Right renal pelvis (tissue), 4 donors: ENCODE measurements at regions not wholly inside any gene's neighbourhood (a gene's known extent, or its start where the extent isn't known, plus 50 kb on each side); places are given as distances from the start of the nearest gene placed in this dataset.

Experiments
- DNase-seq, 4 donors: peaks; one replicate each; pipeline ENCODE4 v3.0.0-alpha.2; 2013; ENCODE audit warnings: low read depth in 4 of 4, low spot score in 3 of 4, missing footprints in 1 of 4

DNA sequence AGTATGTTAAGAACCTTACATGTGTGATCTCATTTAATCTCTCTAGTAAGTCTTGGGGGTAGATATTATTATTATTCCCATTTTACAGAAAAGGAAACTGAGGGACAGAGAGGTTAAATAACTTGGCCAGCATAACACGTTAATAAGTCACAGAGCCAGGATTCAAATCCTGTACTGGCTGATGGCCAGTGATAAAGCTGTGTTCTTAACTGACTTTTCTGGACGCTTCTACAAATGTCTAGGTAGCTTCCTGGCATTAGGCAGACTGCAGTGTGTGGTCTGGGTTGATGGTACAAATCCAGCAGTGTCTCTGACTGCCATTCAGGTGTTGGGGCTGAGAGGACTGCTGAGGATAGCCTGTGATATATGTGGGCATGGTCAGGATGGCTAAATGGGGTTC, 125.8 kb upstream of the CXCL14 start:
- no peak for DNase-seq

DNA sequence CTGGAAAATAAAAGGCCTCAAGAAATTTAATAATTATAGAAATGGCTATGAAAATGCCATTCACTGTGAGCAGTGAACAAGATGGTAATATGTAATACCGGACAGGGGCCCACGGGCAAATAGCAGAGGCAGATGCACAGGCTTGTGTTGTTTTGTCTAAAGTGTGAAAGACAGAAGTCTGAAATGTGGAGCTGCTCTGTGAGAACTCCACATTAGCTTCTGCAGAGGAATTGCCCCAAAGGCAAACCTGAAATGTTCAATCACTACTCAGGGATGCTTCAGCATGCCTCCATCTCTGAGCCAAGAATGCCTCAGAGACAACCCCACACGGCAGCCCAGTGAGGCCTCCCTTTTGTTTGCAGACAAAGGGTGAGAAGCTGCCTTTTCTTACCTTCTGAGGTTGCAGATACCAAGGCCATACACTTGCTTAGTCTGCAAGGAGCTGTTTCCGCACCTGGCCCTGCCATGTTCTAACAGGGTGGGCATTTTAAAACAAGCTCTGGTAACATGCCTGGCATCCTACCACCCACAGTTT, 124.3 kb upstream of the CXCL14 start:
- DNase-seq, result no peak

DNA sequence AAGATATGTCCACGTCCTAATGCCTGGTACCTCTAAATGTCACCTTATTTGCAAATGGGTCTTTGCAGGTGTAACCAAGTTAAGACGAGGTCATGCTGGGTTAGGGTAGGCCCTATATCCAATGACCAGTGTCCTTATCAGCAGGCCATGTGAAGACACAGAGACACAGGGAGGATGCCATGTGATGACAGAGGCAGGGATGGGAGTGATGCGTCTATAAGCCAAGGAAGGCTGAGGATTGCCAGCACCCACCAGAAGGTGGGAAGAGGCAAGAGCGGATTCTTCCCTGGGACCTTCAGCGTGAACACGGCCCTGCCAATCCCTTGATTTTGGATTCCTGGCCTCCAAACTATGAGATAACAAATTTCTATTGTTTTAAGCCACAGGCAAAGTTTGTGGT, 123.4 kb upstream of the CXCL14 start:
- DNase-seq, result no peak

DNA sequence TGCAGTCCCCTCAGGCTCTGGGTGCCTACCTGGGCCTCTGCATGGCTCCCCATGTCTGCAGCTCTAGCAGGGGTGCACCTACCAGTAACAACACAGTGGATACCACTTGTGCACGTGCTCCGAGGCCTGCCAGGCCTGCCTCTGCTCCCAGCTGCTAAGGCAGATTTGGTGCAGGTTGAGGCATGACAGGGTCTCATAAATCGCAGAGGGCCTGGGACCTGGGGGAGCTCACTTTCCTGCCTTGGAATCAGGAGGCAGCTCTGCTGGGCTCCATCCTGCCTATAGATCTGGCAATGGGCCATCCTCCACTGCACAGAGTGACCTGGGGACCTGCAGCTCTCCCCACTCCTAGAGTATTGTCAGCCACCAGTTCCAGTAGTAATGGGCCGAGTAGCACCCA, 121.9 kb upstream of the CXCL14 start:
- no peak for DNase-seq

DNA sequence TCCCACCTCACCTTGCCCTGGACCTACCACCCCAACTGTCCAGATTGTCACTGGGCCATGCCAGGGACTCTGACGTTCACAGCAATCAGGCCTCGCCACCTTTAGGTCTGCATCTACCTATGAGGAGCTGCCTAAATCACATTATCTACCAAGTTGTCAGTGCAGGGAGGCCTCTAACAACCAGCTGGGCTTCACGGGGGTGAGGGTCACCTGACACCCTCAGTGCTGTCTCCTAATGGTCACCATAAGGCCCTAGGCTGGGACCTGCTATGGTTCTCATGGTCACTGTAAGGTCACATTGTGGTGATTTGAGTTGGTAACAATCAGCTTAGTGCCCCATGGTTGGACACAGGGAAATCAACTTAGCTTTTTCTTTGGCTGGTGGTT, 119.2 kb upstream of the CXCL14 start:
- no peak for DNase-seq

DNA sequence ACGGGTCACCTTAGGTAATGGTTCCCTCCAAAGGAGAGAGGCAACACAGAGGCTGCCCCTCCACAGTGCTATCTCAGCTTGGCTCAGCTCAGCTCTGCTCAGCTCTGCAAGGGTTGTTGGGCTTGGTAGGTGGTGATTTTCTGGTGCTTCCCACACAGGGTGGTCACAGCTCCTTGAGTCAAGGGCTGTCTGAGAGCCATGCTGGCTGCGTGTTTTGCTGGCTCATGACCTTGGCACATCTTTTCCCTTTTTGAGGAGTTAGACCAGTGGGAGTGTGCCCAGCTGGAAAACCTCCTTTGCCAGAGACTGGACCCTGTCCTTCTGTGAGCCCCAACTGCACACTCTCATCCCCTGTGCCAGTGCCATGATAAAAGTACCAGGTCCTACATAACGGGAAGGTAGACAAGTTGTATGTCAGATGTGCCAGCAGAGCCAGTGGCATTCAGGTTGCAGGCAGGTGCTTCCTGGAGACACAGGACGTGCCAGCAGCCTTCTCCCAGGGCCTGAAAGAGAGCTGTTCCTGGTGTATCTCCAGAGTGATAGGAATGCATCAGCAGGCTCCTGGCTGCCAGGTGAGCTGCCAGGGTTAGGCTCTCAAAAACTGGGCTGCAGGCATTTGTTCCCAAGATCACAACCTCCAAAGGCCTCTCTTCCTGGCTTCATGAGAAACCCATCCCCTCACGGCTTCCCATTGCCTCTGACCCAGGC, 118.6 kb upstream of the CXCL14 start:
- no peak for DNase-seq

DNA sequence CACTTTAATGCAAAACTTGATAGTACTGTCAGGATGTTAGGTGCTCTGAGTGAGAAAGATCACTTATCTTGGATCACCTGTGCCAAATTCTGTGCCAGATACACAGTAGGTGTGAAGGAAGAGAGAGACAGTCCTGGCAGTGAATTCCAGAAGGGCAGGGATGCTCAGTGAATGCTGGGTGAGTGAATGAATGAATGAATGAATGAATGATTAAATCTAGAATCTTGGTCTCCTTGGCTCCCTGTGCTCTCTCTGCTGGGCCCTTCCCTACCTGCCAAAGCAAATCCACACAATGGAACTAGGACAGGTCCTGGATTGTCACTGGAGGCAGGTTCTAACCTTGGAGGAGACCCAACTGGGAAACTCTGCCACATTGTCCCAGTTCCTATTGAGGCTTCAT, 117.5 kb upstream of the CXCL14 start:
- no peak for DNase-seq

DNA sequence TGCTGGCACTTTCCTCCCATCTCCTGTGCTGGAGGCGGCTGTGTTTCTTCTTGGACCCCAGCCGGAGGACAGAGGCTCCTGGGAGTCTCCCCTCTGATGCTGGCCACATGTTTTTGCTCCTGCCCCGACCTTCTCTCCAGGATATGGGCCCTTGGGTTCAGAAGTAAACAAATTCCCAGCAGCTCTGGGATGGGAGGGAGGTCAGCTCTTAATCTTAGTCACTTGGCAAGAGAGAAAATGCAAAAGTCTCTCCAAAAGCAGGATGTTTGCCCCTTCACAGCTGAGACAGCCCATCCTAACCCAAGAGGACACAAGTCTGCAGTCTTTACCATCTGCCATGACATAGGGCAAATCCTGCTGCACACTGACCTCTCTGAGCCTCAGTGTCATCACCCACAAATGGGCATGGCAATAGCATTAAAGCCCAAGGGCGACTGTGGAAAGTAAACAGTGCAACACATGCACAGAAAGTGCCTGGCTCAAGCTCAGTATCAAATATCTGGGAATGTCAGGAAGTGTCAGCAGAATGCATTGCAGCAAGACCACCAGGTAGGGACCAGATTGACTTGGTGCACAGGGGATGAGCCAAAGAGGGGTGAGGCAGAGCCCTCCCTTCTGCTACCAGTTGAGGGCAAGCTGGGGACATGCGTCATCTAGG, 117.0 kb upstream of the CXCL14 start:
- no peak for DNase-seq

DNA sequence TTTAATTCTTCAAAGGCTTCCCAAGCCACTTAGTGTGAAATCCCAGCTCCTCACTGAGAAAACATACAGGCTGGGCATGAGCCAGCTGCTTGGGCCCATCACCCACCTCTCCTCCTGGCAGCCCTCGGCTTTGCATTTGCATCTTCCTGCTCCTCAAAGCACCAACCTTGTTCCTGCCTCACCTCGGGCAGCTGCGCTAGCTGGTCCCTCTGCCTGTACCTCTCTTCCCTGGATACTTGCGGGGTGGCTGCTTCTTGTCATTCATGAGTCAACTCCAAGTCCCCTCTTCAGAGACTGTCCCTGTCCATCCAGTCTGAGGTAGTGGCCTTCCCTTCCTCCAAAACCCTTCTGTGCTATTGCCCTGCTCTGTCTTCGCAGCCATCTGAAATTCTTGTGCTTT, 116.1 kb upstream of the CXCL14 start:
- no peak for DNase-seq

DNA sequence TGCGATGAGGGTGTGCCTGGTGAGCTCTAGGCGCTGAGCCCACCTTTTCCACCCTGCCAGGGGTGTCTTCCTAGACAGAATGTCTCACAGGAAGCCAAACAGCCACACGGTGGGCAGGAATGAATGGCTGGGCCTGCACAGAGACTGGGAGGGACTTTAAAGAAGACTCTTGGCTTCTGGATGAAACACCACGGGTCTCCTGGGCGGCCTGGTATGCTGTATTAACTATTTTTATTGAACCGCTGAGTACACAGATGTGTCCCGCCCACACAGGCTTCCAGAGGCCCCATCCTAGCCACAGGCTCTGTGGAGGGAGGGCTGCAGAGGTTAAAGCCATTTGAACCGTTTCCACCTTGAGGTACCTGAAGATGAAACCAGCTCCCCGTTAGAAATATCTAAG, 115.2 kb upstream of the CXCL14 start:
- DNase-seq, result no peak

DNA sequence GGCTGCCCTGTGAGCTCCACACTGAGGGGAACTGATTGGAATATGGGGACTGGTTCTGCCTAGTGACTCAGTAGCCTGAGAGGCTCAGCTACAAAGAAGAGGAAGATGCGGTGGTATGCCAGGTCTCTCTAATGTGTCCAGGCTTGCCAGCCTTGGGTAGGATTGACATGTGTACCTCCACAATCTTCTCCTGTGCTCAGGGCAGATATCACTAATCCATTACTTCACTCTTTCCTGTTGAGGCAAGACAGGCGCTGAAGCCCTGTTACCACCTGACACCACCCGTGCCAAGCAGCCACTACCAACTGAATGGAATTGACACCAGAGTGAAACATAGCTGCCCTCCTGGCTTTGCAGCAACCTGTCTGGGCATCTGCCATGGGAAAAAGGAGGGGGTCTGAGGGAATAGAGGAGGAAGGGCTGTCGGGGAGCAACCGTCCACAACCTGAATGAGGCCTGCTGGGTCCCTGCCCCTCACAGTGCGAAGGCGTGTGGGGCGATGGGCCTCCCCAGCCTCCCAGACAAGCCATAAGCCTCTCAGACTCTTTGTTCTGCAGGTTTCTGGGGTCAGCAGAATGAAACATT, 114.7 kb upstream of the CXCL14 start:
- DNase-seq, result no peak

DNA sequence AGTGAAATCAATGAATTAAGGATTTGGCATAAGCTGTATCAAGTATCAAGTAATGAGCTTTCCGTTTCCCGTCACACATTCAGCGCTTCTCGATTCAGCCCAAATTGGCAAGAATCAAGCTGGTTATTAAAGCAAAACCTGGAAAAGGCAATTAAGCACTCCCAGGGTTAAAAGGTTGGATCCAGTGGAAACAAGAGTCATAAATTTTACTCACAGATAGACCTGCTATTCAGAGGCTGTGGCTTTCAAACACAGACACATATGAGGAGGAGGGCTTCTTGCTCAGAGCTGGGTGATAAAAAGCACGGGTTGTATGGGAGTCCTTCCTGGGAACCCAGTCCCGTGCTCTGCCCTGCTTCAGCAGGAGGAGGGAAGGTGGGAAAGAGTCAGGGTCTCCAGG, 112.3 kb upstream of the CXCL14 start:
- DNase-seq, result no peak

DNA sequence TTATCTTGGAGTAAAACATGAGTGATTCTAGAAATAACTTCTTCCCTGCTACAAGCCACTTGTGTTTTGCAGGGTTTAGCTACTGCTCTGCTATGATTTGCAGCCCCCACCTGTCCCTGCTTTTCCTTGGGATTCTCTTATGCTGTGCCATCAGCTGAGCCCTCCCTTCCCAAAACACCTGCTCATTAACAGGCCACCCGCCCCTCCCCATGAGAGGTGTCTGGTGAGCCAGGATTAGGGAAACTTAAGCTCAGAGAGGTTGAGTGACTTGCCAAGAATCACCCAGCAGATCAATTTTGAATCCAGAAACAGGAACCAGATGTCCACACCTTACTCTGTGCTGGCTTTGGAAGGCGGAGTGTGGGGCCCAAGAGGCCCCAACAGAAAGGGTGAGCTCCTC, 111.7 kb upstream of the CXCL14 start:
- no peak for DNase-seq

DNA sequence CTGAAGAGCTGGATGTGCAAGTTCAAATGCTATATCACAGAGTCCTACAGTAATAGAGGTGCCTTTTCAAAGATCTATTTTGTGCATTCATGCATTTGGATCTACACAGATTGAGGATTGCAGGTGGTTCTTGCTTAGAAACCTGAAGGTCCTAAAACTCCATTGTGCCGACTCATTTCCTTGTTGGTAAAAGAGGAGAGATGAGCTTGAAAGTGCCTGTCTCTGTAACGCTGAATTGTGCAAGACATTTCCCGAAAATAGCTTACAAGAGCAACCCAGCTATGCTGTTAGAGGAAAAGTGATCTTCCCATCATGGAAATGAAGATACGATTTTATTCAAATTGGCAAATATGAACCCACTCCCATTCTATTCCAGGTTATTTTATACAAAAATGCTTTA, 110.7 kb upstream of the CXCL14 start:
- DNase-seq, result no peak

DNA sequence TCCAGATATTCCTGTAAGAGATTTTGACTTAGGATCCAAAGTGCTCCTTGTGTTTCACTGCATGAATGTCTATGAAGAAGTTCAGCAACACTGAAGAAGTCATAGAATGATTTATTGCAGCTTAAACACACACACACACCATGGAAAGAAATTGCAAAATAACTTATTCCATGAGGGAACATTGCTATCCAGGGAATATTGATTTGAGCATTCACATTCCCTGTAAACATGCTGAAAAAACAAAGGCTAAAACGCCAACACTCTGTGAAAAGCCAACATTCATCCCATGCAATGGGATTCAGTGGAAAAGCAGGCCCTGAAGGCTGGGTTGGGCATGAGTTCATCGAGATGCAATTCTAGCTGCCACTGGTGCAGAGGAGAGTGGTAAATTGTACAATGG, 109.6 kb upstream of the CXCL14 start:
- no peak for DNase-seq

DNA sequence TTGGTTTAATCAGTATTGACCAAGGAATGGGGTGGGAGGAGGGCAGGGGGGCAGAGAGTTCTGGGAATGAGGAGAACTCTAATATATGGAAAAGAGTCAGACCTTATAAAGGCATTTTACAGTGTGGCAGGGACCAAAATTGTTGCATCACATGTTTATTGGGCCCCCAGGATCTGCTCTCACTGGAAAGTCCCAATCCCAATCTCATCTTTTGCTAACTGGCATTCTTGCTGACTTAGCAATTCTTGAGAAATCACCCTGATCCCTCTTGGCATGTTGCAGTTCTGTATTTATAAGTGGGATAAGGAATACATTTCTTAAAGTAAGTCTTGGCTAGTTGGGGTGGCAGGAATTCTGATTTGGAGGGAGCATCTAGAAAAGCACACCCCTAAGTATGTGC, 104.4 kb upstream of the CXCL14 start:
- DNase-seq, result no peak

DNA sequence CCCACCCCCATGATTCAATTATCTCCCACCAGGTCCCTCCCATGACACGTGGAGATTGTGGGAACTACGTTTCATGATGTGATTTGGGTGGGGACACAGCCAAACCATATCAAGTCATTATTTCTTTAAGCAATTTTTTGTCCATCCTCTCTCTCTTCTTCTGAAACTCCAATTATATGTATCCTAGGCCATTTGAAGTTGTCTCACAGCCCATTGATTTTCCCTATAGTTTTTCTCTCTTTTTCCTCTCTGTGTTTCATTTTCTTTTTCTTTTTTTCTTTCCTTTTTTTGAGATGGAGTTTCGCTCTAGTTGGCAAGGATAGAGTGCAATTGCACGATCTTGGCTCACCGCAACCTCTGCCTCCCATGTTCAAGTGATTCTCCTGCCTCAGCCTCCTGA, 101.9 kb upstream of the CXCL14 start:
- no peak for DNase-seq

DNA sequence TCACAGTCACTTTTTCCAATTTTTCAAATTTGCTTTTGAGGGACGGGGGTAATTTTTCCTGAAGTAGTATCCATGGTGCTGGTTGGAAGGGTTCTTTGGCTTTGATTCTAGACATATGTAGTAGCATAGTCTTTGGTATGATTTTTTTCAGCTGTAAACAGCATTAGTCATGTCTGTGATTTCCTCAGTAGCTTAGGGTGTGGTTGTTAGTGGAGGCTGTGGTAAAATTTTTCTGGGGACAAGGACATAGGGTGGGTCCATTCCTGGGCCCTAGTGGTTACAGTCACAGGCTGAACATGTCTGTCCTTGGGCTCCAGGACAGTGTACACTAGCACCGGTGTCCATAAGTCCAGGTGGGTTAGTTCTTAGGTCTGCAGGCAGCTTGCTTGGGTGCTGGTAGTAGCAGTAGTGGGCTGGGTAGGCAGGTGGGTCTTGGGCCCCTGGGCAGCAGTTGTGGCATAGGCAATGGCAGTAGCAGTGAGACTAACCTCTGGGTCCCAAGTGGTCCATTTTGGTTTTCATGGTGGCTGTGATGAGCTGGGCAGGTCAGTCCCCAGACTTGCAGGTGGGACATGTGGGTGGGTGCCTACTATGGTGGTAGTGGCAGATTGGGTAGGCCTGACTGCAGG, 100.0 kb upstream of the CXCL14 start:
- no peak for DNase-seq

DNA sequence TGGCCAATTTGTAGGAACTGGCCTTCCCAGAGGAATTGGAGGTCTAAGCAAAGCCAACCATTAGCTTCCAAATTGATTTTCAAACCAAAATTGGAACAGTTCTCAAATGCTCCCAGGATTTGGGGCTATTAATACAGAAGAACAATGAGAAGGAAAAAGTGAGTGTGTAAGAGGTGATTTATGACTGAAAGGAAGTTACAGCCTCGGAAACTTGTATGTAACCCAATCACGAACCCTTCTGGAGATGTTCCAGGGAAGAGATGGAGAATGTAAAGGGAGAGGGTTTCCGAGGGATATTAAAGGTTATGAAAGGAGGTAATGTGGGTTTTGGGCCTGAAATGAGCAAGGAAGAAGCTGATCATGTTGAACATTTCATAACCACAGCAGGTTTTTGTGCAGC, 93.2 kb upstream of the CXCL14 start:
- no peak for DNase-seq

DNA sequence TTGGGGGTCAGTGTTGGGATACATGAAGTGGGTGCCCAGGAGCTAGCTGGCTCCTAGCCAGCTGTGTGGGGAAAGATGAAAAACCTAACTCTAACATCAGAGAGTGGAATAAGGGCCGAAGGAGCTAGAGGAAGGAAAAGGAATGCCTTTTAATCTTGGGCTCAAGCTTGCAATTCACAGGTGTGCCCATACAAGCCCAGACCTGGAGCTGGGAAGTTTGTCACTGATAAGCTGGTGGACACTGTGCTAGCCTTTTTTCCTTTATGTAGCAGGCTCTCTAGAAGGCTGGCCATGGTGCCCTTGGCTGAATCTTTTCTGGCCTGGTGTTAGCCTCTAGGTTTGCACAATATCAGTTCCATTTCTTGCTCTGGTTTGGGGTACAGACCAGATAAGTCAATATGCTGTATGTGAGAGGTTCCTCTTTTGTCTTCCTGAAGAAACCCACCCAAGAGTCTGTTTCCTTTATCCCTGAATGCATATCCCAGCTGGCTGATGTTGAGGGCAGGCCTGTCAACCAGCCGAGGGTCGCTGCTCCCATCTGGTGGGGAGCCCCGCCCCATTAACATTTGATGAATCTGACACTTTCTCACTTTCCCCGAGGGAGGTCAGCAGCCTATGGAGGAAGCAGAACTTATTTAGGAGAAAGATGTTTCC, 92.4 kb upstream of the CXCL14 start:
- DNase-seq, result no peak

DNA sequence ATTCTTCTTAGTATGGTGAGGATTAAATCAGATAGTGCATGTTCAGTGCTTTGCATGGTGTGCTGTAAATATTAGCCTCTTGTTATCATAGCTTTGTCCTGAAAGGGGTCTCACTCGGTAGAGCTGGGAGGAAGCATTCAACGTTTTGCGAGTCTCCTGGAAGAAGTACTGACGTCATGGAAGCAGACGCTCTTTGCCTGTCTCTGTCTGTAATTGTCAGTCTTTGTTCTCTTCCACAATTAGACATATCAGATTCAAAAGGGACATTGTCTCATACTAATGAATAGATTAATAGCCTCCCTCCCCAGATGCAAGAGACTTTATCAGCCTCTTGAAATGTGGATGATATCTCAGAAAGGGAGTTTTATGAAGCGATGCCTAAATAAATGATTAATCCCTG, 91.8 kb upstream of the CXCL14 start:
- DNase-seq, result no peak
